ENCODE measurements at regions not wholly inside any gene's neighbourhood (a gene's known extent, or its start where the extent isn't known, plus 50 kb on each side); places are given as distances from the start of the nearest gene placed in this dataset.

- H3K27ac ChIP-seq (ENCODE audit: insufficient read depth, low read depth, low read length), result no peak overlapping the region
- CTCF ChIA-PET, result interaction anchor here (0.8 kb wide), 1 partner anchor 20 kb away, joined by 3 read pairs; no protein-coding TSS in a partner anchor
- no peaks in the 10 kb centered on the region for H3K4me1 ChIP-seq (ENCODE audit: control insufficient read depth, extremely low read depth, insufficient read depth, low read length)
- intact Hi-C loops (cut with micrococcal nuclease), result no loop called here
- TF ChIP-seq JUN (IDR thresholded peaks at IDR 0.05; ENCODE audit: borderline replicate concordance, insufficient read depth, insufficient read length, low read depth), result no peak
- no peak for TF ChIP-seq POLR2AphosphoS5 (IDR thresholded peaks at IDR 0.05; ENCODE audit: insufficient read depth, low read depth, low read length)
- no peak for TF ChIP-seq EZH2 (IDR thresholded peaks at IDR 0.05; ENCODE audit: borderline replicate concordance, low read depth, low read length, severe bottlenecking)
- TF ChIP-seq CTCF (IDR thresholded peaks at IDR 0.05; ENCODE audit: extremely low read depth in 1 of 2, insufficient read depth in 1 of 2, low read depth in 1 of 2, low read length in 2 of 2), result no peak
- TF ChIP-seq POLR2A (IDR thresholded peaks at IDR 0.05; ENCODE audit: low read depth, low read length), result no peak
- TF ChIP-seq GATA2 (IDR thresholded peaks at IDR 0.05; ENCODE audit: insufficient read depth, insufficient read length, low read depth, low read length), result no peak
- TF ChIP-seq FOS (IDR thresholded peaks at IDR 0.05; ENCODE audit: borderline replicate concordance, insufficient read depth, low read length), result no peak
- no peak for TF ChIP-seq MAX (IDR thresholded peaks at IDR 0.05; ENCODE audit: insufficient read depth, insufficient read length)
- TF ChIP-seq MYC (IDR thresholded peaks at IDR 0.05; ENCODE audit: low read depth, low read length), result no peak
- no peak overlapping the region for H3K4me3 ChIP-seq (replicated peaks in 1 of 3; ENCODE audit: insufficient read depth in 1 of 3, low read depth in 1 of 3, low read length in 3 of 3)
- POLR2A ChIA-PET, result no interaction called here
- no peak overlapping the region for H3K4me2 ChIP-seq (ENCODE audit: insufficient read depth, low read length)
- no peaks in the 10 kb centered on the region for H3K9me1 ChIP-seq (replicated peaks; ENCODE audit: control insufficient read depth, extremely low read depth, insufficient read depth, low read length)
- no peak overlapping the region for H2AFZ ChIP-seq (ENCODE audit: low read depth, low read length)
- H3K79me2 ChIP-seq (ENCODE audit: control insufficient read depth, insufficient read depth, low read length), result no peaks in the 10 kb centered on the region
- dilution Hi-C loops (cut with MboI; ENCODE audit: extremely low pct_ligation_motif_present, low sequenced_read_pairs), result no loop called here
- FAIRE-seq (no peak), DNase-seq (ENCODE audit: low read depth, low spot score) (no peak)
- H3K36me3 ChIP-seq (ENCODE audit: control insufficient read depth in 2 of 2, extremely low read depth in 1 of 2, insufficient read depth in 2 of 2, low read length in 2 of 2), result no peaks in the 10 kb centered on the region
- no TSS peak for BruUV-seq (replicated peaks)
- no peak overlapping the region for H3K9ac ChIP-seq (replicated peaks; ENCODE audit: extremely low read depth, insufficient read depth, low read length)
- no peaks in the 10 kb centered on the region for H3K9me3 ChIP-seq (replicated peaks; ENCODE audit: control insufficient read depth, insufficient read depth, low read length)
- H4K20me1 ChIP-seq (replicated peaks; ENCODE audit: control insufficient read depth, extremely low read depth, insufficient read depth, low read length), result no peaks in the 10 kb centered on the region
- H3K27me3 ChIP-seq (ENCODE audit: control insufficient read depth in 2 of 2, insufficient read depth in 2 of 2, low read length in 2 of 2), result no peaks in the 10 kb centered on the region
These were observed 534.6 kb upstream of the FAM241A start for GRCh38 chr4:111610681-111611080.

Measured in endothelial cell of umbilical vein (primary cell).